GM19468 (cell line): ENCODE measurements at regions not wholly inside any gene's neighbourhood (a gene's known extent, or its start where the extent isn't known, plus 50 kb on each side); places are given as distances from the start of the nearest gene placed in this dataset.

Experiments used
- ATAC-seq: cut with Tn5 transposase; IDR thresholded peaks from one replicate; pipeline ENCODE4 v1.9.1; 2021; ENCODE audit warnings: mild to moderate bottlenecking, moderate library complexity, moderate number of reproducible peaks; ENCODE audit not compliant: unreplicated experiment; ENCODE audit errors: extremely low read depth

DNA sequence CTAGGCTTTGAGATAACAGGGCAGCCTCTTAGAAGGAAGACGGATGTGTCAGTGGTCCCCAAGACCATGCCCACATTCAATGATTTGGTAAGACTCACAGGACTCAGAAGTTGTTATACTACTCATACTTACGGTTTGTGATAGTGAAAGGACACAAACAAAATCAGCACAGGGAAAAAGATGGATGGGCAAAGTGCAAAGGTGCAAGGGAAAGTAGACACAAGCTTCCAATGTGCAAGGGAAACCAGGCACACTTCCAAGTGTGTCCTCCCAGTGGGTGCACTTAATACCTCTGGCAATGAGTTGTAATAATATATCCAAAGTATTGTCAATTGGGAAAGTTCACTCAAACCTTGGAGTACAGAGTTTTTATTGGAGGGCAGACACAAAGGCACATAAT is 53.8 kb upstream of the VCX start:
- no peak for ATAC-seq

DNA sequence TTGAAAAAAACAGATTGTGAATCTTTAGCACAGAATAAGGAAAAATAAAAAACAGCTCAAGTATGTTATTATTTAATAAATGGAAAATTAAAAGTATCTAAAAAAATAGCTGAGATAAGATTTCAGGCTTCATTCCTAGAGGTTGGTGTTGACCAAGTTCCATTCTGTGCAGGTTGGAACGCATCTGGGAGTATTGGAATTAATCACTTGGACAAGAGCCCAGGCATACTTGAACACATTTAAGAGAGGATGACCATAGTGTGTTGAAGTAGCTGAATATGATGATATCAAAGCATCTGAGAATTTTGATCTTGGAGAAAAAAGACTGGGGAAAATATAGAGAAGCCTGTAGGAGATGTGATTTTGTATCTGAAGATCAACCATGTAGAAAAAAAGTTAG is 54.6 kb upstream of the VCX start:
- no peak for ATAC-seq

DNA sequence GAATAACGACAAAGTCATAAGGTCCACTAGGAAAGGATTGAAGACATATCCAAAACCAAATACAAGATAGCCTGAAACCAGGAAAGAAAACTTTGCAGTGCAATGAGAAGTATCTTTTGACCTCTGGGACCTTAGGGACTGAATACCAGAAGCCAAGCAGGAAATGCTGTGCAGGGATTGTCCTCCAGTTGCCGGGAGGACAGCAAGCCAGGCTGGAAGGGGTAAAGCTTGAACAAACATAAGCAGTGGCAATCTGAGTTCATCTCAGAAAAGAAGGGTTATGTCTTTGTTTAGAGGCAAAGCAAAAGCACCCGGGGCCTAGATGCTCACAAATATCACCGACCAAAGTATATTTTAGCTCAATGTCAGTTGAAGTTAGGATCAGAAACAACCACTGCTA is 55.3 kb upstream of the VCX start:
- ATAC-seq = no peak

DNA sequence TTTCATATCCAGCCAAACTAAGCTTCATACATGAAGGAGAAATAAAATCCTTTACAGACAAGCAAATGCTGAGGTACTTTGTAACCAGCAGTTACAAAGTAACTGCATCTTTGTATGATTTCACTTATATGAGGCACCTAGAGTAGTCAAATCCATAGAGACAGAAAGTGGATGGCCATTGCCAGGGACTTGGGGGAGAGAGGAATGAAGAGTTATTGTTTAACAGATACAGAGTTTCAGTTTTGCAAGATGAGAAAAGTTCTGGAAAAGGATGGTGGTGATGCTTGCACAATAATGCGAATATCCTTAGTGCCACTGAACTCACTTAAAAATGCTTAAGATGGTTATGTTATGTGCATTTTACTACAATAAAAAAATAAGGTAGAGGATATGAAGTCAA is 58.4 kb upstream of the VCX start:
- no peak for ATAC-seq

DNA sequence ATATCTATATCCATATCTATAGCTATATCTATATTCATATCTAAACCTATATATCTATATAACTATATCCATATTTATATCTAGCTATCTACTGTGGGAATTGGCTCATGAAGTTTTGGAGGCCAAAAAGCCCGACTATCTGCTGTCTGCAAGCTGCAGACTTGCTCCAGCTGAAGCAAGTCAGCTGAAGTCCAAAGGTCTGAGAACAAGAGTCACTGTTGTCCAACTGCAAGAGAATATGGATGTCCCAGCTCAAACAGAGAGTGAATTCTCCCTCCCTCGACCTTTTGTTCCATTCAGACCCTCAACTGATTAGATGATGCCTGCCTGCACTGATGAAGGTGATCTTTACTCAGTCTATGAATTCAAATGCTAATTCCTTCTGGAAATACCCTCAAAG is 63.3 kb upstream of the VCX start:
- no peak for ATAC-seq

GRCh38 chrX:7775987-7776386 is 67.0 kb upstream of the VCX start:
- no peak for ATAC-seq

DNA sequence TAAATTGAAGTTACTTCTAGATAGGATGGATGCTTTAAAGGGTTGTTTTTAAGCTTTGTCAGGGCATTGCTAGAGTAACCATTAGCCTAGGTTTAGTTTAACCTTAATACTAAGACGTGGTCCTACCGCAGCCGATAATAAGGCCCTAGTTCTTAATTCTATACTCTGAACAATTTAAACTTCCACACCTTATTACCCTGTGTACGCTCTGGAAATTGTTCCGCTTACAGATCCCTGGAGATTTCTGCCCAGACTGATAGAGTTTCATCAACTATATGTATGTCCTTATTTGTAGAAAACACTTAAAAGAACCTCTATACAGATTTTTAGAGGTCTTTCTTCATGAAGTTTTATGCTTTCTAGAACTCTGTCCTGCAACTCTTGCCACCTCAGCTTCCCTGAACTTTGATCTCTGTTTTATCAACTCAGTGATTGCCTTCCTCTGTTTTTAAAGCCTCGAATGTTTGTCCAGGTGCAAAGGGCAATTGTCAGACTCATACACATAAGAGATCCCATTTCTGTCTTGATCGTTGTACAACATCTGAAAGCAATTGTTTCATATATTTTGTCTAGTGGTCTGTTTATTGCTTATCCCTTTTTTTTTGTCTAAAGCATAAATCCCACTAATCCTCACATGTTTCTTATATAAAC is 71.1 kb upstream of the VCX start:
- no peak for ATAC-seq

DNA sequence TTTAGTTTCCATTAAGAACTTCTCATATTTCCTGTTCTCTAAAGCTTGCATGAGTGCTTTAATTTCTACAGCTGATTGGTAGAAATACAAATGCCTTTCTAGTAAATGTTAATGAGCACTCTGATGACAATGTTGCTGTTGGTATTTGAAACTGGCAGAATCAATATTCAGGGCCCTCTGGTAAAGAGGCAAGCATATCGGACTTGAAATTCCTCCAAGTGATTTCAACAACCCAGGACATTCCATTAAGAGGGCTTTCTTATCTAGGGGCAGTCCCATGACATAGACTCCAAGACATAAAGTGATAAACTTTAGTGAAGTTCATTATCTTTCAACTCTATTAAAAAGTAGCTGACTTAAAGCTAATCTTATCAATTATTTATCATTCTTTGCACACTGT is 83.1 kb upstream of the VCX start:
- ATAC-seq = no peak

GRCh38 chrX:7746856-7747255 is 96.1 kb upstream of the VCX start:
- no peak for ATAC-seq

DNA sequence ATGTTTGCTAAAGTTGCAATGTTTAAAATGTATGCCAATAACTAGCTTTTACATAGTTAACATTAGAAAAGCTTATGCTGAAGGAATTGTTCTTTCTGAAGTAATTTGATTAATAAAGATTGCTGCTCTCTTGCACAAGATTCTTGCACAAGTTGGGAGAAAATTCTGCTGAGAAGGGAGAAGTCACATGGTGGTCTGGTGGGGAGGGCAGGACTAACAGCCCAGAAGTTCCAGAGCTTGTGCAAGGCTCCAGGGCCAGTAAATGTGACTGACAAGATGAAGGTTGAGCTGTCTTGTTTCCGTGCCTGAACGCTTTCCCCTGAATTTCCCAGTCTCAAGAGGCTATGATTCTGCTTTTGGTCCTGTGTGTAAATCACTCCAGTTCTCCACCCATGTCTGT is 112.9 kb upstream of the VCX start:
- no peak for ATAC-seq

DNA sequence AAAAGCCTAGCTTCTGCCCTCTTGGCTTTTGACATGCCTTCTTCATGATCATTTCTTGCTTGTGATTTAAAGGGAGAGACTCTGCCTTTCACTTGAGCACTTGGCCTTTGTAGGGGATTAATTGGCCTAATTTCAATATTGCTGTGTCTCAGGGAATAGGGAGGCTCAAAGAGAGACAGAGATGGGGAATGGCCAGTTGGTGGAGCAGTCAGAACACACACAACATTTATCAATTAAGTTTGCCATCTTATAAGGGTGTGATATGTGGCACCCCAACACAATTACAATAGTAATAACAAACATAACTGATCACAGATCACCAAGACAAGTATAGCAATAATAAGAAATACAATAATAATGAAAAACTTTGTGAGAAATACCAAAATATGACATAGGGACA is 122.5 kb upstream of the VCX start:
- no peak for ATAC-seq

DNA sequence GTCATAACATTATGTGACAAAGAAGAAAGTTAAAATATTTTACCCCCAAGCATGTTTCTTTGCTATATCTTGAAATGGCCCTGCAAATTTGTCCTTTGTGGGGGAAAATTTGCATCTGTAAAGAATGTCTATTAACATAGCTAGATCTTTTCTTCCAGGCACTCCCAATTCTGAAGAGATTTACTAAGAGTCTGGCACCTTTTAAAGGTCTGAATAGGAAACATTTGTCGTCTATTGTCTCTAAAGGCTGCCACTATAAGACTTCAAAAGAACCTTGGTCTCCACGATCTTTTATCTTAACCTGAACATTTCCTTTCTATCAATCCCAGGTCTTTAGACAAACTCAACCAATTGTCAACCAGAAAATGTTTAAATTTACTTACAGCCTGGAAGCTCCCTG is 128.6 kb upstream of the VCX start:
- no peak for ATAC-seq

- no peak for ATAC-seq
Observed at GRCh38 chrX:7711167-7711566, 131.8 kb upstream of the VCX start.

- no peak for ATAC-seq
Observed at GRCh38 chrX:7709845-7710244, 133.1 kb upstream of the VCX start.

GRCh38 chrX:7706032-7706431 is 136.9 kb upstream of the VCX start:
- ATAC-seq = no peak

- no peak for ATAC-seq
Observed at GRCh38 chrX:7704205-7704604, 138.8 kb upstream of the VCX start.

- ATAC-seq = no peak
Observed at GRCh38 chrX:7698248-7698647, 144.7 kb upstream of the VCX start.

DNA sequence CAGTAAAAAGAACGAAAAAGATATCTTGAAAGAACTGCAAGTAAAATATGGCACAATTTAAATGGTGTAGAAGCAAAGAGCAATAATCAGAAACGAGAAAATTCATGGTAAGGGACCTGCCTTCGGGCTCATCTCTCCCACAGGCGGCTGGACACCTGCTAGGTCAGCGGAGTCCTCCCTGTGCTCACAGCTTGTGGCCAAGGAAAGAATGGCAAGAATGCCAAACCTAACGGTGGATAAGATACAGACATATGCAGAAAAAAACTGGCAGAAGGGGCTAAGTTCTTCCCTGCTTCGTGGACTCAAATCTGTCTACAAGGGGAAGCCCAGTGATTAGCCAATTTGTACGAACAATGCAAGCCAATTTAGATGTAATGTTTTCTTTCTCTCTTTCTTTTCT is 152.1 kb upstream of the VCX start:
- no peak for ATAC-seq

DNA sequence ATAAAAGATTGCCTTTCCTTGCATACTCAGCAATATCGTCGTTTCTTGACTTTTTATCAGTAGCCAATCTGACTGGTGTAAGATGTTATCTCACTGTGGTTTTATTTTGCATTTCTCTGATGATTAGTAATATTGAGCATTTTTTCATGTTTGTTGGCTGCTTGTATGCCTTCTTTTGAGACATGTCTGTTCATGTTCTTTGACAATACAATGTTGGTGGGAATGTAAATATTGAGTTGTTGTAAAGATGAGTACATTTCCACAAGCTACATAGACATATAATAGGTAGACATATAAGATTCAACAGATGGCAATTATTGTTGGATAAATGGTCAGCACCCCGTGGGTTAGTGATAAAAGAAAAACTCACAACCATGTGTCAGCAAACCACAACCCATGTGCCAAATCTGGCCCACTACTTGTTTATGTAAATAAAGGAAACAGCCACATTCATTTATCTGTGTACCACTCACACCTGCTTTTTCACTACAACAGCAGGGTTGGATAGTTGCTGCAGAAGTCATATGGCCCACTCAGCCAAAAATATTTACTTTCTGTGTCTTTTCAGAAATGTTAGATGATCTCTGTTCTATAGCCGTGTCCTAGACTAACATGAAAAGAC is 153.1 kb upstream of the VCX start:
- ATAC-seq = no peak

- no peak for ATAC-seq
Observed at GRCh38 chrX:7680181-7680580, 162.8 kb upstream of the VCX start.

GRCh38 chrX:7654316-7654715 is 188.7 kb upstream of the VCX start:
- no peak for ATAC-seq

DNA sequence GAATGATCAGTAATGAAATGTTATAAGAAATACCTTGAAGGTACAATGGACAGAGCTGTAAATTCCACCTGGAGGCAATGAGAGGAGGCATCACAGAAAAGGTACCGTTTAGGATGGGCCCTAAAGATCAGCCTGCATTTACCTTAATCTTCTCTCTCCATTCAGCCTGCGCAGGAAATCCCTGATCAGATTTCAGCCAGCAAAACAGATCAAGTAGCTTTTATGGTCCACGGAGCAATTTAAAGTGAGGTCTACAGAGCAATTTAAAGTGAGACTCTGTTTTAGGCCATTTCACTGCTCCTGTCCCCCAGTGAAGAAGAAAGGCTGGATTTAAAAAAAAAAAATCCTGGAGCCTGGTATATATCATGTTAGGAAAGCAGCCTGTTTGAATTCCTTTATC is 195.1 kb upstream of the VCX start:
- ATAC-seq = no peak
